CD4-positive, alpha-beta T cell (primary cell): ENCODE measurements at regions not wholly inside any gene's neighbourhood (a gene's known extent, or its start where the extent isn't known, plus 50 kb on each side); places are given as distances from the start of the nearest gene placed in this dataset.

Experiments used
- ATAC-seq: fragments of 200-7000 bp; cut with Tn5 transposase; one replicate; pipeline ENCODE4 v1.10.0; 2022; ENCODE audit warnings: mild to moderate bottlenecking; ENCODE audit not compliant: poor library complexity
- CTCF ChIA-PET: fragments of 350-600 bp; sonication (Branson Sonifier 250); formaldehyde crosslinking; loops from one replicate; lab custom pipeline; 2021; ENCODE audit warnings: antibody characterized with exemption, inconsistent platforms; lab: Charles Lee
- POLR2A ChIA-PET: fragments of 350-600 bp; sonication (Branson Sonifier 250); formaldehyde crosslinking; loops from one replicate; lab custom pipeline; 2021; ENCODE audit warnings: antibody characterized with exemption, inconsistent platforms; lab: Charles Lee
- DNase-seq, 14 experiments: peaks; one replicate each; pipeline ENCODE4 v3.0.0-alpha.2; 2013 to 2020; ENCODE audit warnings: mixed read lengths in 2 of 14
- H3K27ac ChIP-seq, 2 donors: one replicate each; pipeline versions ENCODE4 v1.5.1 to v1.7.0; 2013; ENCODE audit warnings: low read length in 2 of 2, low read depth in 1 of 2, mild to moderate bottlenecking in 1 of 2
- H3K27me3 ChIP-seq, 2 experiments: 1 replicate in 1 of 2; 2 replicates in 1 of 2; pipeline versions ENCODE4 v1.6.1 to v1.7.0; 2013; ENCODE audit warnings: low read length in 2 of 2, control low read depth in 1 of 2, mild to moderate bottlenecking in 1 of 2, moderate library complexity in 1 of 2; ENCODE audit not compliant: insufficient read depth in 2 of 2, control insufficient read depth in 1 of 2
- H3K36me3 ChIP-seq: one replicate; pipeline ENCODE4 v1.6.1; 2013; ENCODE audit warnings: low read length, control low read depth; ENCODE audit not compliant: insufficient read depth
- H3K4me1 ChIP-seq: one replicate; pipeline ENCODE4 v1.6.1; 2013; ENCODE audit warnings: low read length, control low read depth; ENCODE audit not compliant: insufficient read depth
- H3K4me3 ChIP-seq: one replicate; pipeline ENCODE4 v1.5.1; 2013; ENCODE audit warnings: mild to moderate bottlenecking, low read length, moderate library complexity
- H3K9me3 ChIP-seq, 2 experiments: 1 replicate in 1 of 2; 2 replicates in 1 of 2; pipeline versions ENCODE4 v1.6.1 to v1.7.0; 2013; ENCODE audit warnings: low read length in 2 of 2, mild to moderate bottlenecking in 2 of 2, control low read depth in 1 of 2, moderate library complexity in 1 of 2; ENCODE audit not compliant: control insufficient read depth in 1 of 2, insufficient read depth in 1 of 2
- H3K27ac Mint-ChIP-seq: one replicate; pipeline ENCODE4 v1.8.0; 2020; ENCODE audit warnings: mixed read lengths
- H3K27me3 Mint-ChIP-seq: one replicate; pipeline ENCODE4 v1.8.0; 2021; ENCODE audit warnings: mixed read lengths
- H3K36me3 Mint-ChIP-seq: one replicate; pipeline ENCODE4 v1.8.0; 2021; ENCODE audit warnings: low read depth, mixed read lengths
- H3K4me1 Mint-ChIP-seq: one replicate; pipeline ENCODE4 v1.8.0; 2021; ENCODE audit warnings: low read depth, mixed read lengths
- H3K4me3 Mint-ChIP-seq: one replicate; pipeline ENCODE4 v1.8.0; 2020; ENCODE audit warnings: mild to moderate bottlenecking, mixed read lengths
- H3K9me3 Mint-ChIP-seq: one replicate; pipeline ENCODE4 v1.8.0; 2020; ENCODE audit warnings: mixed read lengths
- intact Hi-C, 2 experiments: fragments of 100-400 bp; cut with DNase I in 1 of 2; cut with micrococcal nuclease in 1 of 2; formaldehyde crosslinking; loops; one replicate each; pipeline versions ENCODE4 v1.15.1 to v1.9.0; 2023 to 2025; cut with DNase I, micrococcal nuclease
- TF ChIP-seq, protein P1 (sequence below): fragments of 200-600 bp; IDR thresholded peaks from one replicate; pipeline ENCODE4 v1.8.0; 2022; ENCODE audit warnings: antibody characterized with exemption, mild to moderate bottlenecking

DNA sequence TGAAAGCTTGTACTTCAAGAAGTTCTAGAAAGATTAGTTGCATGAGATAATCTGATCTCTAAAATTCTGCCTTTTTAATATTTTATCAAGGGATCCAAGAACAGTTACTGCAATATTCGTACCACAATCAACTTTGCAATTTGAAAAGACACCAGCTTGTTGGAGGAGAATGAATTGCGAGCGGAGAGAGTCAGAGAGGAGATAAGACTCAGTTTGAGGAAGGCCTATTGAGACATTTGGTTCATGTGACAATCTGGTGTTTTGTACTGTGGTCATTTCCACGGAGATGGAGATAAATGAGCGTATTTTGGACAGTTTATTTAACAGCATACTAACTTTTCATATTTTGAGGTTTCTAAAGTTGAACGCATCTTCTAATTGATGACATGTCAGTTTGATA lies 1276.0 kb downstream of the EFNB2 start:
- no peak overlapping the region for H3K27ac Mint-ChIP-seq
- no peaks in the 10 kb centered on the region for H3K27me3 Mint-ChIP-seq
- H3K9me3 ChIP-seq, result no peaks in the 10 kb centered on the region
- POLR2A ChIA-PET, result no interaction called here
- CTCF ChIA-PET, result no interaction called here
- no peaks in the 10 kb centered on the region for H3K9me3 Mint-ChIP-seq
- H3K4me3 Mint-ChIP-seq, result no peak overlapping the region
- no peaks in the 10 kb centered on the region for H3K36me3 Mint-ChIP-seq
- TF ChIP-seq, protein P1, sequence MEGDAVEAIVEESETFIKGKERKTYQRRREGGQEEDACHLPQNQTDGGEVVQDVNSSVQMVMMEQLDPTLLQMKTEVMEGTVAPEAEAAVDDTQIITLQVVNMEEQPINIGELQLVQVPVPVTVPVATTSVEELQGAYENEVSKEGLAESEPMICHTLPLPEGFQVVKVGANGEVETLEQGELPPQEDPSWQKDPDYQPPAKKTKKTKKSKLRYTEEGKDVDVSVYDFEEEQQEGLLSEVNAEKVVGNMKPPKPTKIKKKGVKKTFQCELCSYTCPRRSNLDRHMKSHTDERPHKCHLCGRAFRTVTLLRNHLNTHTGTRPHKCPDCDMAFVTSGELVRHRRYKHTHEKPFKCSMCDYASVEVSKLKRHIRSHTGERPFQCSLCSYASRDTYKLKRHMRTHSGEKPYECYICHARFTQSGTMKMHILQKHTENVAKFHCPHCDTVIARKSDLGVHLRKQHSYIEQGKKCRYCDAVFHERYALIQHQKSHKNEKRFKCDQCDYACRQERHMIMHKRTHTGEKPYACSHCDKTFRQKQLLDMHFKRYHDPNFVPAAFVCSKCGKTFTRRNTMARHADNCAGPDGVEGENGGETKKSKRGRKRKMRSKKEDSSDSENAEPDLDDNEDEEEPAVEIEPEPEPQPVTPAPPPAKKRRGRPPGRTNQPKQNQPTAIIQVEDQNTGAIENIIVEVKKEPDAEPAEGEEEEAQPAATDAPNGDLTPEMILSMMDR, result no peak
- no peaks in the 10 kb centered on the region for H3K4me1 ChIP-seq
- no peak for ATAC-seq
- H3K36me3 ChIP-seq, result no peaks in the 10 kb centered on the region
- H3K27me3 ChIP-seq, result no peaks in the 10 kb centered on the region
- H3K4me1 Mint-ChIP-seq, result no peaks in the 10 kb centered on the region
- H3K27ac ChIP-seq, result no peak overlapping the region
- no peak overlapping the region for H3K4me3 ChIP-seq
- DNase-seq, result no peak
- intact Hi-C loops, result no loop called here

DNA sequence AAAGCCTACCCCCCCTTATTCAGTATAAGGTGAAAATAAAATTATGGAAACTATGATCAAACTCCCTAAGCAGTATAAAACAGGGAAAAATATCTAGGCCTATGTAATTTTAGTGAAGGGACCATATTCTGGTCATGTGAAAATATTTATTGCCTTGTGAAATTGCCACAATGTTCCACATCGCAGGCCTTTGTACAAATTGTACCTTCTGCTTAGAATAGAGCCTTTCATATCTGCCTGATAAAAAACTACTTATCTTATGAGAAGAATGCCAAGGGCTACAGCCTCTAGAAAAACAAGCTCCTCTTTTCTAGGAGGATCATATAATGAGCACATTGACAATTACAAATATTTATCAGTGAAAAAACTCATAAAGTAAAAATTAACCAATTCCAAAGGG lies 1280.0 kb downstream of the EFNB2 start:
- Mint-ChIP-seq H3K36me3 (no peaks in the 10 kb centered on the region), H3K27me3 (no peaks in the 10 kb centered on the region), H3K4me1 (no peaks in the 10 kb centered on the region), H3K9me3 (no peaks in the 10 kb centered on the region), H3K27ac (no peak overlapping the region), H3K4me3 (no peak overlapping the region)
- DNase-seq, result no peak
- Histone ChIP-seq H3K36me3 (no peaks in the 10 kb centered on the region), H3K27me3 (no peaks in the 10 kb centered on the region), H3K9me3 (no peaks in the 10 kb centered on the region), H3K4me3 (no peak overlapping the region), H3K27ac (no peak overlapping the region), H3K4me1 (no peaks in the 10 kb centered on the region)
- intact Hi-C loops, result no loop called here
- ChIA-PET CTCF (interaction anchor here (1.2 kb wide), 1 partner anchor 9 kb away, joined by 3 read pairs; no protein-coding TSS in a partner anchor), POLR2A (no interaction called here)
- TF ChIP-seq, protein P1, result no peak
- no peak for ATAC-seq

DNA sequence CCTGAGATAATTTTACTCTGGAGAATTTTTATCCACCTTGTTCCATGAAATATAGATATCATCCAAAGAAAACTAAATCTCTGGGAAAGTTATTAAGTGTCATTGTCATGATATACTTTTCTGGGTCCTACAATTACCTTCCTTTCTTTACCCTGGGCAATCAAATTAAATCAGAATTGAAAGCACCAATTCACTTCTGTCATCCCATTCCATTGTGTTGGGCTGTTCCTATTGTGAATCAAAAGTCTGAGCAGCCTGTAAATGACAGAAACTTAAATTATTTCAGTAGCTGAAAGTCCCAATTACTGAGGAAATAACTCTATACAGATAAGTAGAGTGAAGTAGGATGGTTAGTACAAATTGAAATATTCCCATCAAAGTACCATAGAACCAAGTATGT lies 1284.2 kb downstream of the EFNB2 start:
- H3K9me3 ChIP-seq, result no peaks in the 10 kb centered on the region
- TF ChIP-seq, protein P1, result no peak

More for the DNA sequence above, 1284.2 kb downstream of the EFNB2 start:
- DNase-seq (no peak), ATAC-seq (no peak)
- Mint-ChIP-seq H3K9me3 (no peaks in the 10 kb centered on the region), H3K4me1 (no peaks in the 10 kb centered on the region), H3K4me3 (no peak overlapping the region), H3K27me3 (no peaks in the 10 kb centered on the region), H3K27ac (no peak overlapping the region), H3K36me3 (no peaks in the 10 kb centered on the region)
- H3K27ac ChIP-seq, result no peak overlapping the region
- intact Hi-C loops, result no loop called here
- H3K4me1 ChIP-seq, result no peaks in the 10 kb centered on the region
- CTCF ChIA-PET, result no interaction called here
- no peaks in the 10 kb centered on the region for H3K36me3 ChIP-seq
- POLR2A ChIA-PET, result no interaction called here
- H3K27me3 ChIP-seq, result no peaks in the 10 kb centered on the region
- no peak overlapping the region for H3K4me3 ChIP-seq
